ENCODE measurements at regions not wholly inside any gene's neighbourhood (a gene's known extent, or its start where the extent isn't known, plus 50 kb on each side); places are given as distances from the start of the nearest gene placed in this dataset.
A peak's percentile ranks its signal among the peaks of the same experiment; 100 is the strongest.

DNA sequence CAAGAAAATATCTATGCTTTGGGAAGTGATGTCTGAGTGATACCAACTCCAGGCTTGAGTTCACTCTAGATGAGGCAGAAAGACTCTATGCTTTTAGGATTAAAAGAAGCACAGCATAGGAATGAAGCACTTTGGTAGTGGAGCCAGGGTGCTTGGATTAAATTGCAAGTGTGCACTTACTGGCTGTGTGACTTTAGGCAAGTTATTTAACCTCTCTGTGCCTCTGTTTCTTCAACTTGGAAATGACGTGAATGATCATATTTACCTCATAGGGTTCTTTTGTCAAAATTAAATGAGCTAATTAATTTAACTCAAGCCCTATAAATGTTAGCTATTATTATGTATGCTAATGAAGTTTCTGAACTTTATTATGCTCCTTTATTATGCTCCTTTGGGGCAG, 446.1 kb downstream of the TTLL7 start:
- no peak overlapping the region for H3K4me3 ChIP-seq (ENCODE audit: low read depth, low read length)
- DNase-seq (ENCODE audit: low read depth) = no peak

DNA sequence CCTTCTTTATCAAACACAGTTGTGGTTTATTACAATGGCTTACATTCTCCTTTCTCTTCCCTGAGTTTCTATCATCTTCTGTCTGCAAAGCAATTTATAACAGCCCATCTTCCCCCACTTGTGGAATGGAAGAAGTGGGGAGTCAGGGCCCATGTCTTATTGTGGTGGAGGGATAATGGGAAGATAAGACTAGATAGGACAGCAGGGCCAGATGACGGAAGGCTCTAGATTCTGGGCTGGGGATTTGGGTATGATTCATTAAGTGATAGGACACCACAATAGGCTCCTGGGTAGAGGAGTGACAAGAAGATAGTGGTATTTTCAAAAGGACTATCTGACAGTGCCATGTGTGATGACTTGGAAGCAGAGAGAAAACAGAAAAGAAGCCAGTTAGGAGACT, 450.6 kb downstream of the TTLL7 start:
- DNase-seq (ENCODE audit: low read depth) = no peak
- TF ChIP-seq, protein P1, sequence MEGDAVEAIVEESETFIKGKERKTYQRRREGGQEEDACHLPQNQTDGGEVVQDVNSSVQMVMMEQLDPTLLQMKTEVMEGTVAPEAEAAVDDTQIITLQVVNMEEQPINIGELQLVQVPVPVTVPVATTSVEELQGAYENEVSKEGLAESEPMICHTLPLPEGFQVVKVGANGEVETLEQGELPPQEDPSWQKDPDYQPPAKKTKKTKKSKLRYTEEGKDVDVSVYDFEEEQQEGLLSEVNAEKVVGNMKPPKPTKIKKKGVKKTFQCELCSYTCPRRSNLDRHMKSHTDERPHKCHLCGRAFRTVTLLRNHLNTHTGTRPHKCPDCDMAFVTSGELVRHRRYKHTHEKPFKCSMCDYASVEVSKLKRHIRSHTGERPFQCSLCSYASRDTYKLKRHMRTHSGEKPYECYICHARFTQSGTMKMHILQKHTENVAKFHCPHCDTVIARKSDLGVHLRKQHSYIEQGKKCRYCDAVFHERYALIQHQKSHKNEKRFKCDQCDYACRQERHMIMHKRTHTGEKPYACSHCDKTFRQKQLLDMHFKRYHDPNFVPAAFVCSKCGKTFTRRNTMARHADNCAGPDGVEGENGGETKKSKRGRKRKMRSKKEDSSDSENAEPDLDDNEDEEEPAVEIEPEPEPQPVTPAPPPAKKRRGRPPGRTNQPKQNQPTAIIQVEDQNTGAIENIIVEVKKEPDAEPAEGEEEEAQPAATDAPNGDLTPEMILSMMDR (conservative IDR thresholded peaks at IDR 0.05; ENCODE audit: low read depth, low read length) = no peak
- H3K4me3 ChIP-seq (ENCODE audit: low read depth, low read length) = no peak overlapping the region

More for the DNA sequence above, 446.1 kb downstream of the TTLL7 start:
- TF ChIP-seq, protein P1 (conservative IDR thresholded peaks at IDR 0.05; ENCODE audit: low read depth, low read length) = no peak

DNA sequence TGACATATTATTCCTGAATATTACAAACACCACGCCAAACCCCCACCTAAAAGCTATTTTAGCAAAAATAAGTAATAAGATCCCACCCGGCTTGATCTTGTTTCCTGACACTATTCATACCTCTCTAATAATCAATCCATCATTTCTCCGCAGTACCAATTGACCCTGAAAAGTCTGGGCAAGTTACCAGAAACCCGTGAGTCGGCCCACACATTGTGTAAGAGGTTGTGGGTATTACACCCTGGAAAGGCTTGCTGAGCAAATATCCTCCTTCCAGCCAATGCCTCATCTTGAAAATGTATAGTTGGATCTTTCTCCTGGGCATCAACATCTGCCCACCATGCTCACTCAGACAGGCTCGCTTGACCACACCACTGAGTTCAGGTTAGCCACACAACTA, 451.0 kb downstream of the TTLL7 start:
- TF ChIP-seq, protein P1 (conservative IDR thresholded peaks at IDR 0.05; ENCODE audit: low read depth, low read length) = no peak
- H3K4me3 ChIP-seq (ENCODE audit: low read depth, low read length) = no peak overlapping the region
- DNase-seq (ENCODE audit: low read depth) = no peak

DNA sequence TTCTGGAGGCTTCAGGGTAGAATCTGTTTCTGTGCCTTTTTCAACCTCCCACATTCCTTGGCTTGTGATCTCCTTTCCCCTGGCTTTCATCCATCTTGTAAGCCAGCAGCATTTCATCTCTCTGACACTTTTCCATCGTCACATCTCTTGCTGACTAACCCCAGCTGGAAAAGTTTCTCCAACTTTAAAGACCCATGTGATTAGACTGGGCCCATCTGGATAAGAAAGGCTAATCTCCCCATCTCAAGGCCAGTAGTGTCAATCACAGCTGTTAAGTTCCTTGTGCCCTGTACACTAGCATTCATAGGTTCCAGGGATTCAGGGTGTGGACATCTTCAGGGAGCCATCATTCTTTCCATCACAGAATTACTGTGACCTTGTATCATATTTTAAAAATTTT, 452.1 kb downstream of the TTLL7 start:
- H3K4me3 ChIP-seq (ENCODE audit: low read depth, low read length) = no peak overlapping the region
- TF ChIP-seq, protein P1 (conservative IDR thresholded peaks at IDR 0.05; ENCODE audit: low read depth, low read length) = no peak
- DNase-seq (ENCODE audit: low read depth) = no peak

DNA sequence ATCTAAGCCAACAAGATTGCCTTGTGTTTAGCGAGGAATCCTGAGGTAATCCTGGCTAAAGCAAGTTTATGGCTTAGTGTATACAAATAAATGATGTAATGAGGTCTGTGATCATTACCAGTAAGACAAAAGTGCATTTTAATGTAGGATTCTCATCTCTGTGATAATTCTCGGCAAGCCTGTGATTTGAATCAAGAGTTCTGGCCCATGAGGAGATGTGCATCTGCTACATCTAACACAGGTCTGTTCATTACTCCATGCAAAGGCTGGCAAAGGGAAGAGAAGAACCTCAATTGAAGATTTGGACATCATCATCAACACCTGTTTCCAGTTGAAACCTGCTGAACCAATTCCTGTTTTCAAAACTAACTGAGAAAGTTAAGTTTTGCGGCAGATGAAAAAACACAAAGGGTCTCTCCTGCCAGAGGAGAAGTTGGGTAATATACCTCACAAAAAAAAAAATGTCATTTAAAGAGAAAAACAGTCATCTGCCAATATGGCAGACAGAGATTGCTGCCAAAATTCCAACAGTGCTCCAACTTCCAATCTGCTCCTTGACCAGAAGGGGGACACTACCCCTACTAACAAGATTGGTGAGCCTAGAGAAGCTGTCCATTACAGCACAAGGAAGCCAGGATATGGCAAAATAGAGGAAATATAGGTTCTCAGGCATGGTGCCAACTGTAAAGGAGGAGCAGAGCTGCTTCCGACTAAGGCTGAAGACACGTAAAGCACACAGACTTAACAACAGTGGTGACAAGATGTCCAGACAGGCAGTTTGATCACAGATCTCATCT, 453.7 kb downstream of the TTLL7 start:
- no peak overlapping the region for H3K4me3 ChIP-seq (ENCODE audit: low read depth, low read length)
- DNase-seq (ENCODE audit: low read depth) = no peak
- TF ChIP-seq, protein P1 (conservative IDR thresholded peaks at IDR 0.05; ENCODE audit: low read depth, low read length) = peak; percentile 50

DNA sequence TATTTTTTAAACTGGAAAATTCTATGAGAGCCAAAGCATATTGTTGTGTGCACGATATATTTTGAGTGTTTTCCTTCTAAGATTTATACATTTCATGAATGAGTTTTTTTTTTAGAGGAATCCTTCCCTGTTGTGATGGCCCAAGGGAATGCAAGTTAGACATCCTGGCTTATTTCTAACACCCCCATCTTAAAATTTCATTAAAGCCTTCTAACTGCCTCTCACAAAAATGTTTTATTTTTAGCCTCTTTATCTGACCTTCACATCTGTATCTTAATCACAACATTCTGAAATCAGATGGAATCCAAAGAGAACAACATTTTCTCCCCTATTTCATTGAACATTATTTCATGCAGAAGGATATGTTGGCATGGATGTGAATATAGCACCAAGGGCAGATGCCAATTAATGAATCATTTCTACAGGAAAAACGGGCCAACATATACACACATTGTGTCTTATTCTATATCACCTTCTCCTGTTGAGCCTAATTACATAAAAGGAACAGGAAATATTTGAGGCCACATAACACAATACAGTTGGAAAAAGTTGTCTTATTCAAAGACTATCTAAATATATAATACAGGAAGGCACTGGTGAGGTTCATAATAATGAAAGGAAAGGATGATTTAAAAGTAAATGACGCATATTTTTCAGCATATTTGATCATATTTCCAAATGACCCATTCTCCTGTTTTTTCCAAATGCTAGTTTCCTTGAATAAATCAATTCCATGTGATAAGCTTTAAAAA, 455.5 kb downstream of the TTLL7 start:
- H3K4me3 ChIP-seq (ENCODE audit: low read depth, low read length) = no peak overlapping the region
- no peak for DNase-seq (ENCODE audit: low read depth)
- TF ChIP-seq, protein P1 (conservative IDR thresholded peaks at IDR 0.05; ENCODE audit: low read depth, low read length) = no peak

Measured in epithelial cell of proximal tubule (primary cell).